ENCODE measurements at regions not wholly inside any gene's neighbourhood (a gene's known extent, or its start where the extent isn't known, plus 50 kb on each side); places are given as distances from the start of the nearest gene placed in this dataset.

GRCh38 chr12:114302606-114303315 is 103.2 kb downstream of the TBX5 start:
- DNase-seq (ENCODE audit: low spot score): no peak
- TF ChIP-seq, protein P1, sequence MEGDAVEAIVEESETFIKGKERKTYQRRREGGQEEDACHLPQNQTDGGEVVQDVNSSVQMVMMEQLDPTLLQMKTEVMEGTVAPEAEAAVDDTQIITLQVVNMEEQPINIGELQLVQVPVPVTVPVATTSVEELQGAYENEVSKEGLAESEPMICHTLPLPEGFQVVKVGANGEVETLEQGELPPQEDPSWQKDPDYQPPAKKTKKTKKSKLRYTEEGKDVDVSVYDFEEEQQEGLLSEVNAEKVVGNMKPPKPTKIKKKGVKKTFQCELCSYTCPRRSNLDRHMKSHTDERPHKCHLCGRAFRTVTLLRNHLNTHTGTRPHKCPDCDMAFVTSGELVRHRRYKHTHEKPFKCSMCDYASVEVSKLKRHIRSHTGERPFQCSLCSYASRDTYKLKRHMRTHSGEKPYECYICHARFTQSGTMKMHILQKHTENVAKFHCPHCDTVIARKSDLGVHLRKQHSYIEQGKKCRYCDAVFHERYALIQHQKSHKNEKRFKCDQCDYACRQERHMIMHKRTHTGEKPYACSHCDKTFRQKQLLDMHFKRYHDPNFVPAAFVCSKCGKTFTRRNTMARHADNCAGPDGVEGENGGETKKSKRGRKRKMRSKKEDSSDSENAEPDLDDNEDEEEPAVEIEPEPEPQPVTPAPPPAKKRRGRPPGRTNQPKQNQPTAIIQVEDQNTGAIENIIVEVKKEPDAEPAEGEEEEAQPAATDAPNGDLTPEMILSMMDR (IDR thresholded peaks at IDR 0.05; ENCODE audit: borderline replicate concordance, control extremely low read depth, extremely low read depth, insufficient read depth, missing control alignments): no peak
- in situ Hi-C loops (cut with MboI; ENCODE audit: low sequenced_read_pairs, unreplicated experiment): no loop called here

GRCh38 chr12:114302117-114302516 is 103.8 kb downstream of the TBX5 start:
- in situ Hi-C loops (cut with MboI; ENCODE audit: low sequenced_read_pairs, unreplicated experiment): no loop called here
- DNase-seq (ENCODE audit: low spot score): no peak
- TF ChIP-seq, protein P1 (IDR thresholded peaks at IDR 0.05; ENCODE audit: borderline replicate concordance, control extremely low read depth, extremely low read depth, insufficient read depth, missing control alignments): no peak

DNA sequence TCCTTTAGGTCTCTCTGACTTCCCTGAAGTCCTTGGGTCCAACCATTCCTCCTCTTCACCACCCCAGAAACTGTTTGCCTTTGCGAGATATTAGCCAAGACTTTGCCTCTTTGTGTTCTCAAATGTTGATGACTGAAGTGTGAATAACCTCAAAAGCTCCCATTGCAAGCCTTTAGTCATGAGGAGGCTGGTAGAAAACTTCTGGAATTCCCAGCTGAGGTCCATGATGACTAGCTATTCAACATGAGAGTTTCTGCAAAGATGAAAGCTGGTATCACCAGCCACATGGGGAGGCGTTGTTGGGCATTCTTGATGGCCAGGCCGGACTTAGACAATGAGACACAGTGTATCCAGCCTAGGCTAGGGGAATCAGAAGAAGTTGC is 111.7 kb downstream of the TBX5 start:
- TF ChIP-seq, protein P1 (IDR thresholded peaks at IDR 0.05; ENCODE audit: borderline replicate concordance, control extremely low read depth, extremely low read depth, insufficient read depth, missing control alignments): no peak
- no peak for DNase-seq (ENCODE audit: low spot score)
- in situ Hi-C loops (cut with MboI; ENCODE audit: low sequenced_read_pairs, unreplicated experiment): no loop called here

GRCh38 chr12:114293571-114294302 is 112.2 kb downstream of the TBX5 start:
- TF ChIP-seq, protein P1 (IDR thresholded peaks at IDR 0.05; ENCODE audit: borderline replicate concordance, control extremely low read depth, extremely low read depth, insufficient read depth, missing control alignments): no peak
- in situ Hi-C loops (cut with MboI; ENCODE audit: low sequenced_read_pairs, unreplicated experiment): no loop called here
- DNase-seq (ENCODE audit: low spot score): no peak

GRCh38 chr12:114293073-114293472 is 112.9 kb downstream of the TBX5 start:
- in situ Hi-C loops (cut with MboI; ENCODE audit: low sequenced_read_pairs, unreplicated experiment): no loop called here
- DNase-seq (ENCODE audit: low spot score): no peak

DNA sequence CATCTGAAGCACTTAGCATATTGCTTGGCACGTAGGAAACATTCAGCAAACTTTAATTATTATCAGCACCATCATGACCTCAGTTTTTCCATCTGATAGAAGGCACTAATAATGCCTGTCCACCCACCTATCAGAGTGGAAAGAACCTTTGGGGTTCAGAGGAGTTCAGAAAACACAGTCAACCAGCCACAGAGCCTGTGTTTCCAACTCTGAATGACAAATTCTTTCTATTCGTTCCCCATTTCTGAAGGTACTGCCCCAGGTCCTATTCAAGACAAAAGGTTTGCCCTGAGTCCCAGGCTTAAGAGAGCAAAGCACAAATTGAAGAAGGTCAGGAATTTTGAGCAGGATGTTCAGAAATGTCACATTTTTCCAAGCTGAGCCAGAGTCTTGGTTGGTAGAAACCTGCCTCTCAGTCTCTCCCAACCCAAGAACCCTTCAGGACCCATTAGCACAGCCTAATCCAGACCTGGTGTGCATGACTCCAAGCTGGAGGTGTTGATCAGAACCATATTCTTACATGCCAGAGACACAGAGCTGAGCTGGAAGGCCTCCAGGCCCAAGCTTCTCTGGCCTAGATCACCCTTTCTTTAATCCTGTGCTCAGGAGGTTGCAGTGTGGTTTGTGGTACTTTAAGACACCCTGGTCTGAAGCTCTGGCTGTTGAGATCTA is 114.4 kb downstream of the TBX5 start:
- TF ChIP-seq, protein P1 (IDR thresholded peaks at IDR 0.05; ENCODE audit: borderline replicate concordance, control extremely low read depth, extremely low read depth, insufficient read depth, missing control alignments): no peak
- in situ Hi-C loops (cut with MboI; ENCODE audit: low sequenced_read_pairs, unreplicated experiment): no loop called here

More at GRCh38 chr12:114293073-114293472, 112.9 kb downstream of the TBX5 start:
- TF ChIP-seq, protein P1 (IDR thresholded peaks at IDR 0.05; ENCODE audit: borderline replicate concordance, control extremely low read depth, extremely low read depth, insufficient read depth, missing control alignments): no peak

More for the DNA sequence above, 114.4 kb downstream of the TBX5 start:
- DNase-seq (ENCODE audit: low spot score): no peak
